Stomach (tissue), 8 donors: ENCODE measurements at regions not wholly inside any gene's neighbourhood (a gene's known extent, or its start where the extent isn't known, plus 50 kb on each side); places are given as distances from the start of the nearest gene placed in this dataset.

Experiments used
- DNase-seq, 2 donors: peaks; one replicate each; pipeline versions ENCODE4 v3.0.0 to v3.0.0-alpha.2; 2013 to 2019
- H3K27ac ChIP-seq, 5 donors: fragments of 200-600 bp in 4 of 5; sonication (generic) in 4 of 5; one replicate each; pipeline ENCODE4 v1.5.1; 2013 to 2019; ENCODE audit warnings: mild to moderate bottlenecking in 1 of 5, moderate library complexity in 1 of 5
- H3K27me3 ChIP-seq, 3 donors: fragments of 200-600 bp; sonication (generic); one replicate each; pipeline ENCODE4 v1.5.1; 2017 to 2019; ENCODE audit warnings: mixed run types in 1 of 3
- H3K36me3 ChIP-seq, 4 donors: fragments of 200-600 bp; sonication (generic); 1 replicate in 3 of 4; 2 replicates in 1 of 4; pipeline ENCODE4 v1.5.1; 2016 to 2019
- H3K4me1 ChIP-seq, 4 donors: fragments of 200-600 bp; sonication (generic); one replicate each; pipeline ENCODE4 v1.5.1; 2016 to 2019
- H3K4me3 ChIP-seq, 4 donors: fragments of 200-600 bp; sonication (generic) in 3 of 4; one replicate each; pipeline ENCODE4 v1.5.1; 2016 to 2019; ENCODE audit warnings: mild to moderate bottlenecking in 1 of 4
- H3K9me3 ChIP-seq, 4 donors: fragments of 200-600 bp; sonication (generic); one replicate each; pipeline ENCODE4 v1.5.1; 2016 to 2019
- CTCF ChIP-seq, 7 experiments: fragments of 450-650 bp in 4 of 7; fragments of 200-600 bp in 3 of 7; sonication (generic) in 3 of 7; IDR thresholded peaks; one replicate each; pipeline ENCODE4 v1.5.1; 2016 to 2019; ENCODE audit warnings: antibody characterized with exemption in 7 of 7, control low read depth in 2 of 7, mild to moderate bottlenecking in 1 of 7
- EP300 ChIP-seq: sonication (generic); formaldehyde crosslinking; IDR thresholded peaks from one replicate; pipeline ENCODE4 v1.6.1; 2017; ENCODE audit warnings: antibody characterized with exemption
- POLR2A ChIP-seq, 4 donors: fragments of 450-650 bp; IDR thresholded peaks; one replicate each; pipeline ENCODE4 v1.6.1; 2016; ENCODE audit warnings: antibody characterized with exemption in 4 of 4, control low read depth in 2 of 4, mild to moderate bottlenecking in 1 of 4, moderate library complexity in 1 of 4
- POLR2AphosphoS5 ChIP-seq, 3 donors: sonication (generic); formaldehyde crosslinking; IDR thresholded peaks; one replicate each; pipeline ENCODE4 v1.6.1; 2016; ENCODE audit warnings: antibody characterized with exemption in 3 of 3
- WGBS, 5 donors: extraction: QIAGEN DNeasy Blood & Tissue Kit in 3 of 5; methylation state at CpG; one replicate each; pipeline versions ENCODE4 v1.1.5 to v1.1.7; 2013 to 2018; 5-methylcytosine and 5-hydroxymethylcytosine counted together
- intact Hi-C: fragments of 100-400 bp; cut with DNase I; formaldehyde crosslinking; loops from one replicate; pipeline ENCODE4 v1.15.1; 2023; ENCODE audit warnings: low total_unique reads
- donor health status: healthy with polysubstance abuse.
- donor health status: Bipolar disorder and iron deficiency.
- donor health status: healthy.

GRCh38 chr6:147724454-147724853 is 216.0 kb downstream of the SAMD5 start:
- no peak overlapping the region for H3K27ac ChIP-seq
- no peaks in the 10 kb centered on the region for H3K36me3 ChIP-seq
- intact Hi-C loops: no loop called here
- H3K4me1 ChIP-seq: no peaks in the 10 kb centered on the region
- DNase-seq: no peak
- no peak for TF ChIP-seq CTCF (IDR thresholded peaks at IDR 0.05)
- TF ChIP-seq EP300: no peak
- no peak for TF ChIP-seq POLR2A (IDR thresholded peaks at IDR 0.05)
- no peak for TF ChIP-seq POLR2AphosphoS5 (IDR thresholded peaks at IDR 0.05)
- 95 to 98% (median 97%) methylated on average over 2 of the region's 2 CpGs for WGBS, 5 donors
- H3K4me3 ChIP-seq: no peak overlapping the region
- no peaks in the 10 kb centered on the region for H3K27me3 ChIP-seq
- peaks cover 3 to 10% (median 6%) of the 10 kb centered on the region in 4 donors for H3K9me3 ChIP-seq

GRCh38 chr6:147726342-147726741 is 217.9 kb downstream of the SAMD5 start:
- intact Hi-C loops: no loop called here
- Histone ChIP-seq H3K27ac (no peak overlapping the region), H3K4me1 (no peaks in the 10 kb centered on the region), H3K27me3 (no peaks in the 10 kb centered on the region), H3K36me3 (no peaks in the 10 kb centered on the region), H3K4me3 (no peak overlapping the region), H3K9me3 (peaks cover 3 to 10% (median 6%) of the 10 kb centered on the region in 4 donors)
- DNase-seq: no peak
- TF ChIP-seq POLR2AphosphoS5 (IDR thresholded peaks at IDR 0.05) (no peak), CTCF (IDR thresholded peaks at IDR 0.05) (no peak), POLR2A (IDR thresholded peaks at IDR 0.05) (no peak), EP300 (no peak)
- WGBS, 5 donors: 84 to 98% (median 89%) methylated on average over 3 of the region's 3 CpGs

GRCh38 chr6:147728903-147729302 is 220.4 kb downstream of the SAMD5 start:
- H3K9me3 ChIP-seq: no peaks in the 10 kb centered on the region
- DNase-seq: no peak
- no peak overlapping the region for H3K27ac ChIP-seq
- 69 to 82% (median 78%) methylated on average over 4 of the region's 4 CpGs for WGBS, 5 donors
- no peak overlapping the region for H3K4me3 ChIP-seq
- no peaks in the 10 kb centered on the region for H3K4me1 ChIP-seq
- intact Hi-C loops: no loop called here
- H3K36me3 ChIP-seq: no peaks in the 10 kb centered on the region
- no peak for TF ChIP-seq POLR2AphosphoS5 (IDR thresholded peaks at IDR 0.05)
- no peak for TF ChIP-seq CTCF (IDR thresholded peaks at IDR 0.05)
- no peak for TF ChIP-seq EP300
- no peak for TF ChIP-seq POLR2A (IDR thresholded peaks at IDR 0.05)
- no peaks in the 10 kb centered on the region for H3K27me3 ChIP-seq

GRCh38 chr6:147733686-147734085 is 225.2 kb downstream of the SAMD5 start:
- intact Hi-C loops: no loop called here
- Histone ChIP-seq H3K4me3 (no peak overlapping the region), H3K27ac (no peak overlapping the region), H3K4me1 (peaks cover 0 to 7% (median 2%) of the 10 kb centered on the region in 4 donors), H3K9me3 (no peaks in the 10 kb centered on the region), H3K27me3 (no peaks in the 10 kb centered on the region), H3K36me3 (no peaks in the 10 kb centered on the region)
- DNase-seq: peak in 1 of 2 donors; percentile 24
- 68 to 82% (median 79%) methylated on average over 5 of the region's 5 CpGs for WGBS, 5 donors
- TF ChIP-seq POLR2A (IDR thresholded peaks at IDR 0.05): no peak
- TF ChIP-seq POLR2AphosphoS5 (IDR thresholded peaks at IDR 0.05): no peak
- TF ChIP-seq EP300: no peak
- no peak for TF ChIP-seq CTCF (IDR thresholded peaks at IDR 0.05)
